ENCODE measurements at regions not wholly inside any gene's neighbourhood (a gene's known extent, or its start where the extent isn't known, plus 50 kb on each side); places are given as distances from the start of the nearest gene placed in this dataset.

DNA sequence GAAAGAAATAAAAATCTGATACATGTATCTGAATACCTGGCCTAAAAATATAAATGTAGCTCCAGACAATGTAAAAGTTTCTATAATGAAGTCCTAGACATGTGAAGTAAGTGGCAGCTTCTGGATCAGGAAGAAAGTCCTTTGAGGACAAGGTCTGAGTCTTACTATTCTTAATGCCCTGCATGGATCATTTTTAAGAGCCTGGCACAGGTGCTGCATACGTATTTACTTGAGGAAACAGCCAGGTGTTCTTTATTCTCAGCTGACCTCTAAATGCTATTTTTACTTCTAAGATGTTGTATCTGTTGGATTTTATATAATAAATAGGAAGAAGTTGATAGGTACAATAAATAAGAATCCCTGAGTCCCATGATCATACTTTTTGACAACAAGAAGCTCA, 750.0 kb upstream of the LUZP2 start:
- DNase-seq (ENCODE audit: low spot score) = no peak
- TF ChIP-seq, protein P1, sequence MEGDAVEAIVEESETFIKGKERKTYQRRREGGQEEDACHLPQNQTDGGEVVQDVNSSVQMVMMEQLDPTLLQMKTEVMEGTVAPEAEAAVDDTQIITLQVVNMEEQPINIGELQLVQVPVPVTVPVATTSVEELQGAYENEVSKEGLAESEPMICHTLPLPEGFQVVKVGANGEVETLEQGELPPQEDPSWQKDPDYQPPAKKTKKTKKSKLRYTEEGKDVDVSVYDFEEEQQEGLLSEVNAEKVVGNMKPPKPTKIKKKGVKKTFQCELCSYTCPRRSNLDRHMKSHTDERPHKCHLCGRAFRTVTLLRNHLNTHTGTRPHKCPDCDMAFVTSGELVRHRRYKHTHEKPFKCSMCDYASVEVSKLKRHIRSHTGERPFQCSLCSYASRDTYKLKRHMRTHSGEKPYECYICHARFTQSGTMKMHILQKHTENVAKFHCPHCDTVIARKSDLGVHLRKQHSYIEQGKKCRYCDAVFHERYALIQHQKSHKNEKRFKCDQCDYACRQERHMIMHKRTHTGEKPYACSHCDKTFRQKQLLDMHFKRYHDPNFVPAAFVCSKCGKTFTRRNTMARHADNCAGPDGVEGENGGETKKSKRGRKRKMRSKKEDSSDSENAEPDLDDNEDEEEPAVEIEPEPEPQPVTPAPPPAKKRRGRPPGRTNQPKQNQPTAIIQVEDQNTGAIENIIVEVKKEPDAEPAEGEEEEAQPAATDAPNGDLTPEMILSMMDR (conservative IDR thresholded peaks at IDR 0.05; ENCODE audit: low read depth) = no peak
- H3K27ac ChIP-seq = no peak overlapping the region
- ChIA-PET POLR2A (ENCODE audit: low non-redundant PET) (no interaction called here), CTCF (no interaction called here)

DNA sequence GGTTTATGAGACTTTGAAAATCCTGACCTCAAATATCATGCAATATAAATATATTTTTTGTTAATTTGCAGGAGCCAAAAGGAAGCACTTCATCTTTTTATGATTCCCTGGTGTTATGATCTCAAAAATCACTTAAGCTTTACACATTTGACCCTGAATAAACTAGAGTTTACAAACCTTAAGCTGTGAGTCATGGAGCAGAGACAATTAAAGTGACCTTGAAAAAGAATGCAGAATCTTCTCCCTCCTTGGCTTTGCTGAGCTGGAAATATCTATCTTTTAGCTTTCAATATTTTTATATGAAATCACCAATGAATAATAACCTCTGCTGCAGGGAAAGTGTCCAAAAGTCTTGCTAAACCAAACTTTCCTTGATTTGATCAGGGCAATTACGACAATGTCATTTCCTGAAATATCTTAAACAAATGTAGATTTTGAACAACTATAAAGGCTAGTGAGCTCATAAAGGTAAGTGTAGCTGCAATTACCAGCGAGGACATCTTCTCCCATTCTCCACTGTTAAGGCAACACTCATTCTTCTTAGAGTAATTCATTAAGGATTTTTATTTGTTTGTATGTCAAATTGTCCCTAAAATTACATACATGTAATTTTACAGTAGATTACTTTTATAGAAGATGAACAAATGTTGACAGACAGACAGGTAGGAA, 747.0 kb upstream of the LUZP2 start:
- no peak for DNase-seq (ENCODE audit: low spot score)
- ChIA-PET CTCF (interaction anchor here (0.6 kb wide), 1 partner anchor 12 kb away, joined by 4 read pairs; no protein-coding TSS in a partner anchor), POLR2A (ENCODE audit: low non-redundant PET) (no interaction called here)
- TF ChIP-seq, protein P1 (conservative IDR thresholded peaks at IDR 0.05; ENCODE audit: low read depth) = no peak
- no peak overlapping the region for H3K27ac ChIP-seq

DNA sequence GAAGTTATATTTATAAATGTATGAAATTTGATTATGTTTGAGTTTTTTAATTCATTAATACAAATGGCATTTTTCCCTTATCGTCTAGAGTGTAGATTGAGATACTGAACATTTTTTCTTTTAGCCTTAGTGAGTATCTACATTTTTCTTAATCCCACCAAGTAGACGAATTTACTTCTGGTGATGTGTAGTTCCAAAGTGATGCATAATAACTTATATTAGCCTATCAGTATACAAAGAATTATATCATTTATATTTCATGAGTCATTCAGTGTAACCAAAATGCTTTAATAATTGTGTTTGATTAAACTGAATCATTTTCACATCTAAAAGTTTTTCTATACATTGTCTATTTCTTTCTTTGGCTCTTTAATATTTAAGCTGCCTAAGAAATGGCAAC, 745.6 kb upstream of the LUZP2 start:
- CTCF ChIA-PET = no interaction called here
- POLR2A ChIA-PET (ENCODE audit: low non-redundant PET) = no interaction called here
- H3K27ac ChIP-seq = no peak overlapping the region
- DNase-seq (ENCODE audit: low spot score) = no peak
- TF ChIP-seq, protein P1 (conservative IDR thresholded peaks at IDR 0.05; ENCODE audit: low read depth) = no peak

DNA sequence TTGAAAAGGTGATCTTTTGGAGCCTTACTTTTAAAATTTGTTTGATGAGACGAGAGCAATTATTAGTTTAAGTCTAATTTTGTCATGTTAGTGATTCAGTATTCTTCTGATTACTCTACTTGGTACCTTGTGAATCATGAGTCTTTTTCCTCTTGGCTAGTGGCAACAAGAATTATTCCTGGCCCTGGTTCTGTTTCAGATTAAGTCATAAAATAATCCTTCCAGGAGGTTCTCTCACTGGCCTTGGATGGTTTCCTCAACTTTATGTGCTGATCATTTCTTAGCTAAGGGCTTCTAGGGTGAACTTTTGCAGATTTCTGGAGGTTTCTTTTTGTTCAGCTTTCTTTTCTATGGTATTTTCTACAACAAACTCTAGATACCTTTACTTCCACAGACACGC, 741.8 kb upstream of the LUZP2 start:
- ChIA-PET CTCF (no interaction called here), POLR2A (ENCODE audit: low non-redundant PET) (no interaction called here)
- DNase-seq (ENCODE audit: low spot score) = no peak
- TF ChIP-seq, protein P1 (conservative IDR thresholded peaks at IDR 0.05; ENCODE audit: low read depth) = no peak
- no peak overlapping the region for H3K27ac ChIP-seq

DNA sequence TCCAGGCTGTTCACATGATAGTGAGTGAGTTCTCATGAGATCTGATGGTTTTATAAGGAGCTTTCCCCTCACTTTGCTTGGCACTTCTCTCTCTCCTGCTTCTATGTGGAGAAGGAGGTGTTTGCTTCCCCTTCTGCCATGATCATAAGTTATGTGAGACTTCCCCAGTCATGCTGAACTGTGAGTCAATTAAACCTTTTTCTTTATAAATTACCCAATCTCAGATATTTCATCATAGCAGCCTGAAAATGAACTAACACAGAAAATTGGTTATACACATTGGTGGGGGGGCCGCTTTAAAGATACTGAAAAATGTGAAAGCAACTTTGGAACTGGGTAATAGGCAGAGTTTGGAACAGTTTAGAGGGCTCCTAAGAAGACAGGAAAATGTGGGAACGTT, 741.1 kb upstream of the LUZP2 start:
- DNase-seq (ENCODE audit: low spot score) = no peak
- ChIA-PET POLR2A (ENCODE audit: low non-redundant PET) (no interaction called here), CTCF (no interaction called here)
- TF ChIP-seq, protein P1 (conservative IDR thresholded peaks at IDR 0.05; ENCODE audit: low read depth) = no peak
- H3K27ac ChIP-seq = no peak overlapping the region

DNA sequence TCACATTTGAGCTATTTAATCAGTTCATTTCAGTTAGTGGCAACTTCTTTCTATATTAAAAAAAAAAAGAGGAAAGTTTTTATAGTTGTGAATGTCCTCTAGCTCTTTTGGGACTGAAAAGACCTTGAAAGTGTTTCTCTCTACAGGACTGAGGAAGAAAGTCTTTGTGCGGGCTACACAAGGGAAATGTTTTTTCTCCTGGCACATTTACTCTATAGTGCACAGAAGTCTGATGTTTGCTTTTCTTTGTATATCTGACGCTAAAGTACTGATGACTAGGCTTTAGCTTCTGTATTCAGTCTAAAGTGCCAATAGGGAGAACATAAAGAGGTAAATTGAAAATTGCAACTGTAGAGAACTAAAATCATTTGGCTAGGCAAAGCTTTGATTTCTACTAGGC, 737.4 kb upstream of the LUZP2 start:
- no peak for DNase-seq (ENCODE audit: low spot score)
- TF ChIP-seq, protein P1 (conservative IDR thresholded peaks at IDR 0.05; ENCODE audit: low read depth) = no peak
- POLR2A ChIA-PET (ENCODE audit: low non-redundant PET) = no interaction called here
- no peak overlapping the region for H3K27ac ChIP-seq
- CTCF ChIA-PET = interaction anchor here (0.6 to 0.7 kb wide), 2 partner anchors 11 to 301 kb away, joined by 3 to 6 read pairs; no protein-coding TSS in a partner anchor

Data from RWPE1 (cell line).